ENCODE measurements at regions not wholly inside any gene's neighbourhood (a gene's known extent, or its start where the extent isn't known, plus 50 kb on each side); places are given as distances from the start of the nearest gene placed in this dataset.

DNA sequence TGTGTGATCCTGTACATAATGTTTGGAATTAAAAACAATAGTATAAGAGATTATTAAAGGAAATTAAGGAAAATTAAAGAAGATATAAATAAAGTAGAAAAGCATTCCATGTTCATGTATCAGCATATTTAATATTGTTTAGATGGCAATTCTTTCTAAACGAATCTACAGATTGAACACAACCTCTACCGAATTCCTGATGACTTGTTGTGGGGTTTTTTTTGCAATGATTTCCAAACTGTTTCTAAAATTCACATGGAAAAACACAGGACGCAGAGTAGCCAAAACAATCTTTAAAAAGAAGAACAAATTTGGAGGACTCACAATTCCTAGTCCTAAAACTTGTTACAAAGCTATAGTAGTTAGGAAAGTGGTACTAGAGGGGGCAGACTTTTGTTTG lies 573.4 kb upstream of the IGFBP3 start:
- TF ChIP-seq, protein P1, sequence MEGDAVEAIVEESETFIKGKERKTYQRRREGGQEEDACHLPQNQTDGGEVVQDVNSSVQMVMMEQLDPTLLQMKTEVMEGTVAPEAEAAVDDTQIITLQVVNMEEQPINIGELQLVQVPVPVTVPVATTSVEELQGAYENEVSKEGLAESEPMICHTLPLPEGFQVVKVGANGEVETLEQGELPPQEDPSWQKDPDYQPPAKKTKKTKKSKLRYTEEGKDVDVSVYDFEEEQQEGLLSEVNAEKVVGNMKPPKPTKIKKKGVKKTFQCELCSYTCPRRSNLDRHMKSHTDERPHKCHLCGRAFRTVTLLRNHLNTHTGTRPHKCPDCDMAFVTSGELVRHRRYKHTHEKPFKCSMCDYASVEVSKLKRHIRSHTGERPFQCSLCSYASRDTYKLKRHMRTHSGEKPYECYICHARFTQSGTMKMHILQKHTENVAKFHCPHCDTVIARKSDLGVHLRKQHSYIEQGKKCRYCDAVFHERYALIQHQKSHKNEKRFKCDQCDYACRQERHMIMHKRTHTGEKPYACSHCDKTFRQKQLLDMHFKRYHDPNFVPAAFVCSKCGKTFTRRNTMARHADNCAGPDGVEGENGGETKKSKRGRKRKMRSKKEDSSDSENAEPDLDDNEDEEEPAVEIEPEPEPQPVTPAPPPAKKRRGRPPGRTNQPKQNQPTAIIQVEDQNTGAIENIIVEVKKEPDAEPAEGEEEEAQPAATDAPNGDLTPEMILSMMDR (conservative IDR thresholded peaks at IDR 0.05; ENCODE audit: low read length): no peak
- no peak for TF ChIP-seq EZH2phosphoT487 (IDR thresholded peaks at IDR 0.05; ENCODE audit: borderline replicate concordance, low read depth, low read length)
